ENCODE measurements at regions not wholly inside any gene's neighbourhood (a gene's known extent, or its start where the extent isn't known, plus 50 kb on each side); places are given as distances from the start of the nearest gene placed in this dataset.
A peak's percentile ranks its signal among the peaks of the same experiment; 100 is the strongest.
"Not testable (repeated sequence)": the region's sequence is repeated elsewhere in the genome, so short reads cannot be mapped to it uniquely, and the experiment has no call there.

GRCh38 chr2:224650815-224651439, 65.2 kb downstream of the CCDC195 start (continued):
- TF ChIP-seq MAZ (CRISPR knock-in tag; conservative IDR thresholded peaks at IDR 0.05 in 1 of 2, IDR thresholded peaks at IDR 0.05 in 1 of 2) (no peak), ZSCAN29 (IDR thresholded peaks at IDR 0.05) (no peak), HMBOX1 (IDR thresholded peaks at IDR 0.05) (peak; percentile 66), ATF7 (IDR thresholded peaks at IDR 0.05) (no peak), ESRRB (CRISPR knock-in tag; IDR thresholded peaks at IDR 0.05; ENCODE audit: borderline replicate concordance) (no peak)
- TF ChIP-seq, protein P1, sequence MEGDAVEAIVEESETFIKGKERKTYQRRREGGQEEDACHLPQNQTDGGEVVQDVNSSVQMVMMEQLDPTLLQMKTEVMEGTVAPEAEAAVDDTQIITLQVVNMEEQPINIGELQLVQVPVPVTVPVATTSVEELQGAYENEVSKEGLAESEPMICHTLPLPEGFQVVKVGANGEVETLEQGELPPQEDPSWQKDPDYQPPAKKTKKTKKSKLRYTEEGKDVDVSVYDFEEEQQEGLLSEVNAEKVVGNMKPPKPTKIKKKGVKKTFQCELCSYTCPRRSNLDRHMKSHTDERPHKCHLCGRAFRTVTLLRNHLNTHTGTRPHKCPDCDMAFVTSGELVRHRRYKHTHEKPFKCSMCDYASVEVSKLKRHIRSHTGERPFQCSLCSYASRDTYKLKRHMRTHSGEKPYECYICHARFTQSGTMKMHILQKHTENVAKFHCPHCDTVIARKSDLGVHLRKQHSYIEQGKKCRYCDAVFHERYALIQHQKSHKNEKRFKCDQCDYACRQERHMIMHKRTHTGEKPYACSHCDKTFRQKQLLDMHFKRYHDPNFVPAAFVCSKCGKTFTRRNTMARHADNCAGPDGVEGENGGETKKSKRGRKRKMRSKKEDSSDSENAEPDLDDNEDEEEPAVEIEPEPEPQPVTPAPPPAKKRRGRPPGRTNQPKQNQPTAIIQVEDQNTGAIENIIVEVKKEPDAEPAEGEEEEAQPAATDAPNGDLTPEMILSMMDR (IDR thresholded peaks at IDR 0.05 in 2 of 3, conservative IDR thresholded peaks at IDR 0.05 in 1 of 3; ENCODE audit: insufficient read depth in 2 of 3, low read depth in 1 of 3, low read length in 3 of 3) = peak; percentile 46 to 72 (median 63); a peak in 5 of 6 replicates

- FAIRE-seq; ATAC-seq; H3K27me3 ChIP-seq (ENCODE audit: control insufficient read depth in 2 of 2, insufficient read depth in 2 of 2, low read length in 2 of 2); BruUV-seq (replicated peaks); H2AFZ ChIP-seq (ENCODE audit: low read depth, low read length); POLR2A ChIA-PET; H3K4me2 ChIP-seq (ENCODE audit: insufficient read depth, low read length); H3K36me3 ChIP-seq (ENCODE audit: control insufficient read depth, insufficient read depth, low read length); H3K9ac ChIP-seq (ENCODE audit: insufficient read depth in 1 of 2, low read depth in 2 of 2, low read length in 2 of 2); H3K9me1 ChIP-seq (ENCODE audit: control insufficient read depth, insufficient read depth, low read length); H3K4me3 ChIP-seq; H4K20me1 ChIP-seq (replicated peaks; ENCODE audit: control insufficient read depth, insufficient read depth, low read length); H3K4me1 ChIP-seq (replicated peaks in 1 of 2; ENCODE audit: control insufficient read depth in 2 of 2, insufficient read depth in 2 of 2, low read length in 2 of 2); H3K79me2 ChIP-seq (ENCODE audit: control insufficient read depth, insufficient read depth, low read length); H3K27ac ChIP-seq (ENCODE audit: extremely low read depth, low read depth, low read length); DNase-seq (ENCODE audit: extremely low read depth in 1 of 4, low spot score in 3 of 4); H3K9me3 ChIP-seq (replicated peaks; ENCODE audit: control insufficient read depth, insufficient read depth, low read depth, low read length): not testable (repeated sequence)
- CTCF ChIA-PET (ENCODE audit: low intra/inter-chr PET ratio) = interaction anchor here (1.3 kb wide), 1 partner anchor 291 kb away, joined by 4 read pairs; no protein-coding TSS in a partner anchor
- intact Hi-C loops (cut with micrococcal nuclease) = loop anchor here (5.0 kb wide), 1 partner anchor 130 kb away; no protein-coding TSS in a partner anchor
- in situ Hi-C loops (cut with MboI) = loop anchor here (5.0 kb wide), 1 partner anchor 285 kb away; no protein-coding TSS in a partner anchor
- WGBS (ENCODE audit: insufficient coverage, low coverage, missing lambda C conversion rate) = 0% methylated on average over 3 of the region's 11 CpGs
Observed at GRCh38 chr2:224647684-224648083, 62.5 kb upstream of the CUL3 start.

All from K562 (cell line).